HUES48 (cell line): ENCODE measurements at regions not wholly inside any gene's neighbourhood (a gene's known extent, or its start where the extent isn't known, plus 50 kb on each side); places are given as distances from the start of the nearest gene placed in this dataset.
"Not testable (repeated sequence)": the region's sequence is repeated elsewhere in the genome, so short reads cannot be mapped to it uniquely, and the experiment has no call there.

Experiments
- H3K27ac ChIP-seq: one replicate; pipeline ENCODE4 v1.7.0; 2013; ENCODE audit warnings: low read depth, low read length, inconsistent platforms
- H3K27me3 ChIP-seq: 2 replicates; pipeline ENCODE4 v1.6.1; 2013; ENCODE audit warnings: mild to moderate bottlenecking, low read length; ENCODE audit not compliant: control insufficient read depth, insufficient read depth
- H3K36me3 ChIP-seq: 2 replicates; pipeline ENCODE4 v1.6.1; 2013; ENCODE audit warnings: low read length; ENCODE audit not compliant: control insufficient read depth, insufficient read depth
- H3K4me1 ChIP-seq: 2 replicates; pipeline ENCODE4 v1.6.1; 2013; ENCODE audit warnings: mild to moderate bottlenecking, low read length; ENCODE audit not compliant: control insufficient read depth, insufficient read depth
- H3K4me3 ChIP-seq: 2 replicates; pipeline ENCODE4 v1.5.1; 2013; ENCODE audit warnings: mild to moderate bottlenecking, low read depth, low read length
- H3K9ac ChIP-seq: 2 replicates; pipeline ENCODE4 v1.6.1; 2013; ENCODE audit warnings: mild to moderate bottlenecking, low read depth, low read length, moderate library complexity
- H3K9me3 ChIP-seq: 2 replicates; pipeline ENCODE4 v1.6.1; 2013; ENCODE audit warnings: low read length; ENCODE audit not compliant: control insufficient read depth, insufficient read depth

DNA sequence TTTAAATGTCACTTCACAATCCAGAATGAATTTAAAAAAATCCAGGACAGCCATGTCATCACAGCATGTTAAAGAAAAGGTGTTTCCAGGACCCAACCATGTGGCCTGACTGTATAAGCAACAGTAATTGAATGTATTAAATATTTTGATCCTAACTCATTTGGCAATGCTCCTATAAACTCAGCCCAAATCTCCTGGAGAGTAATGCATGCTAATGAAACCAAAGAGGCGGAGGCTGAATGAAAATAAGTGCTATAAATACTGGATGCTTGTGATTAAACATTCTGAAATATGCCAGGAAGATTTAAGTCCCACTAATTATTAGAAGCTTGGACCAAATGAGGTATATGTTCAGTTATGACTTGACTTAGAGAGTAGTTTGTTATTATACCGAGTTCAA lies 486.8 kb downstream of the FRK start:
- Histone ChIP-seq H3K27me3 (no peaks in the 10 kb centered on the region), H3K36me3 (no peaks in the 10 kb centered on the region), H3K27ac (no peak overlapping the region), H3K4me3 (no peak overlapping the region), H3K4me1 (no peaks in the 10 kb centered on the region), H3K9me3 (no peaks in the 10 kb centered on the region), H3K9ac (no peak overlapping the region)

DNA sequence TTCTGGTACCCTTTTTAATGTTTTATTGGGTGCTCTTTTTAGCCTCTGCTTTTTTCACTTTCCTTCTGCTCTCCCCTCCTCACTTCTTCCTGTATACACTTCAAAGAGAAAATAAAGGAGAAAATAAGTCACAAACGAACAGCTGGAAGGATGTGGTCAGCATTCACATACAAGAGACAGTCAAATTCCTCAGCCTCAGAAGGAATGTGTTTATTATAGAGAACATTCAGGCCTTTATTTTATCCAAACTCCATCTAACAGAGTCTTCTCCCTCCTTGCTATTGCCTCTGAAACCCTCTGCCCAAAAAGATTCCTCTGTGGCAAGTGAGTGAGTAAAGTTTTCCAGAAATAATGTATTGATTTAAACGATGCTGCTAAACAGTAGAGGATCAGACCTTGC lies 490.4 kb downstream of the FRK start:
- Histone ChIP-seq H3K27me3 (no peaks in the 10 kb centered on the region), H3K9ac (no peak overlapping the region), H3K4me3 (no peak overlapping the region), H3K36me3 (no peaks in the 10 kb centered on the region), H3K9me3 (no peaks in the 10 kb centered on the region), H3K27ac (no peak overlapping the region), H3K4me1 (no peaks in the 10 kb centered on the region)

GRCh38 chr6:115554060-115554459 lies 506.6 kb downstream of the FRK start:
- H3K27ac ChIP-seq = no peak overlapping the region
- no peaks in the 10 kb centered on the region for H3K4me1 ChIP-seq
- peaks cover 23% of the 10 kb centered on the region for H3K27me3 ChIP-seq
- no peaks in the 10 kb centered on the region for H3K9me3 ChIP-seq
- no peaks in the 10 kb centered on the region for H3K36me3 ChIP-seq
- no peak overlapping the region for H3K9ac ChIP-seq
- H3K4me3 ChIP-seq = no peak overlapping the region

DNA sequence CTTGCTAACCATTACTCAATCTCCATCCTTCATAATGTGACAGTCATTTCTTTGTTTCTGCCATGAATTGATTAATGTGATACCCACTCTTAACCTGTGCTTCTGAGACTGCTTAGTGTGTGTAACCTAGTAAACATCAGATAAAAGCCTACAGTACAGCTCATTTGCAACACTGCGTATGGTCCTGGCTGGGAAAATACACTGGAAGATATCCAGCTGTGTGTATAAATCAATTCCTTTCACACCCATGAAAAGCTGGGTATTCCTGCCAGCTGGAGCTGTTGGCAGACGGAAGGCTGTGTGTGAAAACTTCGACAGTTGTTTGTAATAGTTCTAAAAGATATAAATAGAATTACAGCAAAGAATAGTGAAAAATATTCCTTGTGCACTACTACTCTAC lies 509.2 kb downstream of the FRK start:
- H3K9me3 ChIP-seq = no peaks in the 10 kb centered on the region
- H3K4me3 ChIP-seq = no peak overlapping the region
- H3K27me3 ChIP-seq = peaks cover 43% of the 10 kb centered on the region
- no peak overlapping the region for H3K27ac ChIP-seq
- no peak overlapping the region for H3K9ac ChIP-seq
- no peaks in the 10 kb centered on the region for H3K4me1 ChIP-seq
- no peaks in the 10 kb centered on the region for H3K36me3 ChIP-seq

DNA sequence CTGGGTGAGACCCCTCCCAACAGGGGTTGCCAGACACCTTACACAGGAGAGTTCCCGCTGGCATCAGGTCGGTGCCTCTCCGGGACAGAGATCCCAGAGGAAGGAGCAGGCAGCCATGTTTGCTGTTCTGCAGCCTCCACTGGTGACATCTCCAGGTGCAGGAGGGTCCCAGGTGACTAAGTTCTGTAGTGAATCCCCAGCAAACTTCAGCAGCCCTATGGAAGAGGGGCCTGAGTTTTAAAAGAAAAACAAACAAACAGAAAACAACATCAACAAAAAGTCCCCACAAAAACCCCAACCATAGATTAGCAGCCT lies 515.1 kb downstream of the FRK start:
- H3K4me1 ChIP-seq = no peaks in the 10 kb centered on the region
- no peak overlapping the region for H3K4me3 ChIP-seq
- no peak overlapping the region for H3K9ac ChIP-seq
- H3K36me3 ChIP-seq = no peaks in the 10 kb centered on the region
- H3K9me3 ChIP-seq = no peaks in the 10 kb centered on the region
- H3K27ac ChIP-seq = no peak overlapping the region
- H3K27me3 ChIP-seq = peaks cover 46% of the 10 kb centered on the region

DNA sequence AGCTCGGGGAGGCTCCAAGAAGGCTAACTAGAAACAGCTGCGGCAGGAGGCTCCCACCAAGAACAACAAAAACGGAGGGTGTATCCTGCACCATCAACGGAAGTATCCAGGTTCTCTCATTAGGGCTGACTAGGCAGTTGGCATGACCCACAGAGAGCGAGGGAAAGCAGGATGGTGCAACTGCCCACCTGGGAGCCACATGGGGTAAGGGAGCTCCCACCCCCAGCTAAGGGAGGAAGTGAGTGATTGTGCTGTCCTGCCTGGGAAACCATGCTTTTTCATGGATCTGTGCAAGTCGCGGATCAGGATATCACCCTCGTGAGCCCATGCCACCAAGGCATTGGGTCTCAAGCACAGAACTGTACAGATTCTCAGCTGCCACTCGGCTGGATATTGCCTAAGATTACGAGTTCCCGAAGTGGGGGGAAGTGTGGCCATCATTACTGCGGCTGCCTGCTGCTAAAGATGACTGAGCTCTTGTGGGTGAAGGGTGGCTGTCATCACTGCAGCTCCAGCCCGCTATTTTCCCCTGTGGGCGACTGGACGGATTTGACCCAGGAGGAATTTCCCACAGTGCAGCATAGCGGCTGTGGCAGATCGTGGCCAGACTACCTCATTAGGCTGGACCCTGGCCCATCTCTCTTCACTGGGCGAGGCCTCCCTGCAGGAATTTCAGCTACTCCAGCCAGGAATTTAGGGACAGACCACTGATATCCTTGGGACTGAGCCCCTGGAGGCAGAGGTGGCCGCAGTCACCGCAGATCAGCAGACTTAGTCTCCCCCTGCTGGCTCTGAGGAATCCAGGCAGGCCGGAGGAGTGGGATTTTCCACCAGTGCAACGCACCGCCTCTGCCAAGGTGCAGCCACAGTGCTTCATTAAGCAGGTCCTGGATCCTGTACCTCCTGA lies 515.7 kb downstream of the FRK start:
- Histone ChIP-seq H3K9ac (no peak overlapping the region), H3K4me1 (no peaks in the 10 kb centered on the region), H3K27me3 (peaks cover 40% of the 10 kb centered on the region), H3K27ac (no peak overlapping the region), H3K36me3 (no peaks in the 10 kb centered on the region), H3K9me3 (no peaks in the 10 kb centered on the region), H3K4me3 (no peak overlapping the region)

- Histone ChIP-seq H3K9me3 (no peaks in the 10 kb centered on the region), H3K27me3 (no peaks in the 10 kb centered on the region), H3K4me1 (no peaks in the 10 kb centered on the region), H3K27ac (no peak overlapping the region), H3K4me3 (no peak overlapping the region), H3K9ac (no peak overlapping the region), H3K36me3 (no peaks in the 10 kb centered on the region)
Observed at GRCh38 chr6:115540077-115540869, 520.4 kb downstream of the FRK start.

DNA sequence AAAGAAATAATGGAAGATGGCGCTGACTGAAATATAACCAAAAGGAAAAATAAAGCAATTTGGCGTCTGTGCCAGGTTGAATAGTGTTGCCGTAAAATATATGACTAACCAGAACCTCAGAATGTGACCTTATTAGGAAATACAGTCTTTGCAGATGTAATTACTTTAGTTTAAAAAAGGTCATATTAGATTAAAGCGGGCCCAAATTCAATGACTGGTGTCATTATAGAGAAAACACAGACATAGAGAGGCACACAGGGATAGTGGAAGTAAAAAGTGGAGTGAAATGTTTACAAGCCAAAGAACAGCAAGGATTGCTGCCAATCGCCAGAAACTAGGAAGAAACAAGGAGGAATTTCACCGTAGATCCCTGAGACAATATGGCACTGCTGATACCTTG lies 521.2 kb downstream of the FRK start:
- no peaks in the 10 kb centered on the region for H3K36me3 ChIP-seq
- no peaks in the 10 kb centered on the region for H3K9me3 ChIP-seq
- no peak overlapping the region for H3K27ac ChIP-seq
- no peaks in the 10 kb centered on the region for H3K27me3 ChIP-seq
- H3K4me1 ChIP-seq = no peaks in the 10 kb centered on the region
- no peak overlapping the region for H3K9ac ChIP-seq
- H3K4me3 ChIP-seq = no peak overlapping the region

GRCh38 chr6:115524821-115525220 lies 535.9 kb downstream of the FRK start:
- Histone ChIP-seq H3K9ac (no peak overlapping the region), H3K27me3 (no peaks in the 10 kb centered on the region), H3K27ac (no peak overlapping the region), H3K4me3 (no peak overlapping the region), H3K36me3 (no peaks in the 10 kb centered on the region), H3K4me1 (no peaks in the 10 kb centered on the region), H3K9me3 (no peaks in the 10 kb centered on the region)

DNA sequence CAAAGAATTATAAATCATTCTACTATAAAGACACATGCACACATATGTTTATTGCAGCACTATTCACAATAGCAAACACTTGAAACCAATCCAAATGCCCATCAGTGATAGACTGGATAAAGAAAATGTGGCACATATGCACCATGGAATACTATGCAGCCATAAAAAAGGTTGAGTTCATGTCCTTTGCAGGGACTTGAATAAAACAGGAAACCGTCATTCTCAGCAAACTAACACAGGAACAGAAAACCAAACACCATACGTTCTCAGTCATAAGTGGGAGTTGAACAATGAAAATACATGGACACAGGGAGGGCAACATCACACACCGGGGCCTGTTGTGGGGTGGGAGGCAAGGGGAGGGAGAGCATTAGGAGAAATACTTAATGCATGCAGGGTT lies 538.9 kb downstream of the FRK start:
- H3K4me1 ChIP-seq, H3K27ac ChIP-seq, H3K36me3 ChIP-seq, H3K9ac ChIP-seq, H3K9me3 ChIP-seq, H3K27me3 ChIP-seq, H3K4me3 ChIP-seq: not testable (repeated sequence)

GRCh38 chr6:115514656-115515055 lies 546.0 kb downstream of the FRK start:
- Histone ChIP-seq H3K4me3 (no peak overlapping the region), H3K9ac (no peak overlapping the region), H3K4me1 (no peaks in the 10 kb centered on the region), H3K27me3 (no peaks in the 10 kb centered on the region), H3K27ac (no peak overlapping the region), H3K36me3 (no peaks in the 10 kb centered on the region), H3K9me3 (no peaks in the 10 kb centered on the region; the same call in 1 of the 2 replicates)
